ENCODE measurements at regions not wholly inside any gene's neighbourhood (a gene's known extent, or its start where the extent isn't known, plus 50 kb on each side); places are given as distances from the start of the nearest gene placed in this dataset.

GRCh38 chr18:56119681-56120080 lies 518.7 kb downstream of the TXNL1 start:
- Histone ChIP-seq H3K4me1 (no peaks in the 10 kb centered on the region), H3K27ac (no peak overlapping the region), H3K9me3 (no peaks in the 10 kb centered on the region), H3K4me2 (no peak overlapping the region), H3K4me3 (no peak overlapping the region)
- ATAC-seq (no peak), FAIRE-seq (no peak), DNase-seq (ENCODE audit: low read depth in 1 of 2, low spot score in 1 of 2) (no peak)
- POLR2A ChIA-PET: no interaction called here
- CTCF ChIA-PET: no interaction called here
- TF ChIP-seq ATOH8 (CRISPR knock-in tag; IDR thresholded peaks at IDR 0.05; ENCODE audit: low read depth) (no peak), EHMT2 (IDR thresholded peaks at IDR 0.05; ENCODE audit: low read depth) (no peak), CHD4 (IDR thresholded peaks at IDR 0.05; ENCODE audit: borderline replicate concordance) (no peak), CBX8 (IDR thresholded peaks at IDR 0.05) (no peak), MAFK (IDR thresholded peaks at IDR 0.05; ENCODE audit: partially characterized antibody) (no peak), NFE2L2 (conservative IDR thresholded peaks at IDR 0.05; ENCODE audit: low read length) (no peak), USF2 (IDR thresholded peaks at IDR 0.05) (no peak), CHD2 (IDR thresholded peaks at IDR 0.05; ENCODE audit: low read length, partially characterized antibody) (no peak), BHLHE40 (IDR thresholded peaks at IDR 0.05; ENCODE audit: low read depth, low read length) (no peak), TFCP2L1 (CRISPR knock-in tag; IDR thresholded peaks at IDR 0.05) (no peak), CBX2 (IDR thresholded peaks at IDR 0.05; ENCODE audit: borderline replicate concordance, low read depth) (no peak), HOXA7 (CRISPR knock-in tag; IDR thresholded peaks at IDR 0.05) (no peak), NR3C1 (IDR thresholded peaks at IDR 0.05) (no peak), MYC (IDR thresholded peaks at IDR 0.05; ENCODE audit: borderline replicate concordance, low read length) (no peak)
- TF ChIP-seq, protein P1, sequence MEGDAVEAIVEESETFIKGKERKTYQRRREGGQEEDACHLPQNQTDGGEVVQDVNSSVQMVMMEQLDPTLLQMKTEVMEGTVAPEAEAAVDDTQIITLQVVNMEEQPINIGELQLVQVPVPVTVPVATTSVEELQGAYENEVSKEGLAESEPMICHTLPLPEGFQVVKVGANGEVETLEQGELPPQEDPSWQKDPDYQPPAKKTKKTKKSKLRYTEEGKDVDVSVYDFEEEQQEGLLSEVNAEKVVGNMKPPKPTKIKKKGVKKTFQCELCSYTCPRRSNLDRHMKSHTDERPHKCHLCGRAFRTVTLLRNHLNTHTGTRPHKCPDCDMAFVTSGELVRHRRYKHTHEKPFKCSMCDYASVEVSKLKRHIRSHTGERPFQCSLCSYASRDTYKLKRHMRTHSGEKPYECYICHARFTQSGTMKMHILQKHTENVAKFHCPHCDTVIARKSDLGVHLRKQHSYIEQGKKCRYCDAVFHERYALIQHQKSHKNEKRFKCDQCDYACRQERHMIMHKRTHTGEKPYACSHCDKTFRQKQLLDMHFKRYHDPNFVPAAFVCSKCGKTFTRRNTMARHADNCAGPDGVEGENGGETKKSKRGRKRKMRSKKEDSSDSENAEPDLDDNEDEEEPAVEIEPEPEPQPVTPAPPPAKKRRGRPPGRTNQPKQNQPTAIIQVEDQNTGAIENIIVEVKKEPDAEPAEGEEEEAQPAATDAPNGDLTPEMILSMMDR (IDR thresholded peaks at IDR 0.05): no peak
- TF ChIP-seq, protein P2, sequence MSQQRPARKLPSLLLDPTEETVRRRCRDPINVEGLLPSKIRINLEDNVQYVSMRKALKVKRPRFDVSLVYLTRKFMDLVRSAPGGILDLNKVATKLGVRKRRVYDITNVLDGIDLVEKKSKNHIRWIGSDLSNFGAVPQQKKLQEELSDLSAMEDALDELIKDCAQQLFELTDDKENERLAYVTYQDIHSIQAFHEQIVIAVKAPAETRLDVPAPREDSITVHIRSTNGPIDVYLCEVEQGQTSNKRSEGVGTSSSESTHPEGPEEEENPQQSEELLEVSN (IDR thresholded peaks at IDR 0.05; ENCODE audit: borderline replicate concordance, low read depth): no peak
- WGBS (ENCODE audit: missing lambda C conversion rate): 20% methylated on average over 4 of the region's 4 CpGs

DNA sequence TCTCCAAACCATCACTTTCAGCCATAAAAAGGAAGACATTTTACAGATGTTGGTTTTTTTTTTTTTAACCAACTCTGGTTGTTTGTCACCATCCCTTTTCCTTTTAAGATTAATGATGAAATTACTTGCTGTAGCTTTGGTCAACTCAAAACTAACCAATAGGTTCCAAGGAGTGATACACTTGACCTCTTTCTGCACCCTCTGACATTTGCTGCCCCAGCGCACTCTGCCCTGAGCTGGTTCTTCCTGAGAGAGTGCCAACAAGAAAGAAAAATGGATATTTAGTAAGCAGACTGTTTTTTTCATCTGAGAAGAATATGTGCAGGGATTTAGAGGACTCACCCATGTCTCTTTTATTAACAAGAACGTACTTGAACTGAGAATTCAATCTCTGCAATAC lies 520.0 kb downstream of the TXNL1 start:
- no peak for ATAC-seq
- H3K9me3 ChIP-seq: no peaks in the 10 kb centered on the region
- no peak for DNase-seq (ENCODE audit: low read depth in 1 of 2, low spot score in 1 of 2)
- 20% methylated on average over 2 of the region's 2 CpGs for WGBS (ENCODE audit: missing lambda C conversion rate)
- FAIRE-seq: no peak
- CTCF ChIA-PET: interaction anchor here (0.8 kb wide), 1 partner anchor 9 kb away, joined by 3 read pairs; no protein-coding TSS in a partner anchor
- H3K4me2 ChIP-seq: no peak overlapping the region
- H3K27ac ChIP-seq: no peak overlapping the region
- H3K4me3 ChIP-seq: no peak overlapping the region
- POLR2A ChIA-PET: no interaction called here
- no peaks in the 10 kb centered on the region for H3K4me1 ChIP-seq
- TF ChIP-seq EHF (CRISPR knock-in tag; IDR thresholded peaks at IDR 0.05): no peak
- TF ChIP-seq SREBF2 (IDR thresholded peaks at IDR 0.05): no peak
- TF ChIP-seq ESRRA (IDR thresholded peaks at IDR 0.05; ENCODE audit: borderline replicate concordance, low read length): no peak
- TF ChIP-seq FOSL2 (IDR thresholded peaks at IDR 0.05): no peak
- TF ChIP-seq FOSL2 (CRISPR knock-in tag; IDR thresholded peaks at IDR 0.05): no peak
- TF ChIP-seq RARB (CRISPR knock-in tag; IDR thresholded peaks at IDR 0.05): no peak
- TF ChIP-seq SMC3 (IDR thresholded peaks at IDR 0.05): no peak
- no peak for TF ChIP-seq NPAS2 (CRISPR knock-in tag; IDR thresholded peaks at IDR 0.05; ENCODE audit: borderline replicate concordance)
- TF ChIP-seq HEYL (CRISPR knock-in tag; IDR thresholded peaks at IDR 0.05): no peak
- TF ChIP-seq, protein P3, sequence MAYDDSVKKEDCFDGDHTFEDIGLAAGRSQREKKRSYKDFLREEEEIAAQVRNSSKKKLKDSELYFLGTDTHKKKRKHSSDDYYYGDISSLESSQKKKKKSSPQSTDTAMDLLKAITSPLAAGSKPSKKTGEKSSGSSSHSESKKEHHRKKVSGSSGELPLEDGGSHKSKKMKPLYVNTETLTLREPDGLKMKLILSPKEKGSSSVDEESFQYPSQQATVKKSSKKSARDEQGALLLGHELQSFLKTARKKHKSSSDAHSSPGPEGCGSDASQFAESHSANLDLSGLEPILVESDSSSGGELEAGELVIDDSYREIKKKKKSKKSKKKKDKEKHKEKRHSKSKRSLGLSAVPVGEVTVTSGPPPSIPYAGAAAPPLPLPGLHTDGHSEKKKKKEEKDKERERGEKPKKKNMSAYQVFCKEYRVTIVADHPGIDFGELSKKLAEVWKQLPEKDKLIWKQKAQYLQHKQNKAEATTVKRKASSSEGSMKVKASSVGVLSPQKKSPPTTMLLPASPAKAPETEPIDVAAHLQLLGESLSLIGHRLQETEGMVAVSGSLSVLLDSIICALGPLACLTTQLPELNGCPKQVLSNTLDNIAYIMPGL (CRISPR knock-in tag; IDR thresholded peaks at IDR 0.05; ENCODE audit: borderline replicate concordance): no peak
- no peak for TF ChIP-seq CEBPB (IDR thresholded peaks at IDR 0.05)
- no peak for TF ChIP-seq HOXA7 (CRISPR knock-in tag; IDR thresholded peaks at IDR 0.05)
- no peak for TF ChIP-seq HOXB5 (CRISPR knock-in tag; IDR thresholded peaks at IDR 0.05)
- TF ChIP-seq, protein P1 (IDR thresholded peaks at IDR 0.05): no peak
- TF ChIP-seq TFCP2L1 (CRISPR knock-in tag; IDR thresholded peaks at IDR 0.05): no peak
- TF ChIP-seq TP53 (CRISPR knock-in tag; IDR thresholded peaks at IDR 0.05): no peak
